Colon (tissue), 2 donors: ENCODE measurements at regions not wholly inside any gene's neighbourhood (a gene's known extent, or its start where the extent isn't known, plus 50 kb on each side); places are given as distances from the start of the nearest gene placed in this dataset.
"Not testable (repeated sequence)": the region's sequence is repeated elsewhere in the genome, so short reads cannot be mapped to it uniquely, and the experiment has no call there.

ENCODE experiments used
- FAIRE-seq: peaks from 2 replicates; lab custom pipeline; 2012; peaks lifted over from hg19 to GRCh38; lab: Jason Lieb, UNC
- donor health status: control.
- donor health status: control.

DNA sequence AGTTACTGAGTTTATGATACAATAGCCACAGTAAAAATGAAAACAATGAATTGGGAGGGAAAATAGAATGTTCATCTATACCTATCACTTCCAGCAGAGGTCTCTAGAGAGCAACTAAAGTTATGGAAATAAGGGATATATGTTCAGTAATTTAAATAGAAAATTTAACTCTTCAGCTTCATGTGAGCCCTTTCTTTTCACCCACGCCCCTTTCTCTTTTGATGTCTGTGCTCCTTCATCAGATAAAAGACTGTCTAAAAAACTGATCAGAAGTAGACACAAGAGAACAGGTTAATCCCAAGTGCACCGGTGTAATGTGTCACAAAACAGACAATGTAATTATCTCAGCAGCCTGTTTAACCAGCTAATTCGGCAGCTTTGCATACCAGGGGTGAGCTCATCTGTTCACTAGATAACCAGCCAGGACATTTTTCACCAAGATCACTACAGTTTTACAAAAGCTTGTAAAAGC is 238.5 kb upstream of the ERBB4 start:
- peak; percentile 28 for FAIRE-seq

DNA sequence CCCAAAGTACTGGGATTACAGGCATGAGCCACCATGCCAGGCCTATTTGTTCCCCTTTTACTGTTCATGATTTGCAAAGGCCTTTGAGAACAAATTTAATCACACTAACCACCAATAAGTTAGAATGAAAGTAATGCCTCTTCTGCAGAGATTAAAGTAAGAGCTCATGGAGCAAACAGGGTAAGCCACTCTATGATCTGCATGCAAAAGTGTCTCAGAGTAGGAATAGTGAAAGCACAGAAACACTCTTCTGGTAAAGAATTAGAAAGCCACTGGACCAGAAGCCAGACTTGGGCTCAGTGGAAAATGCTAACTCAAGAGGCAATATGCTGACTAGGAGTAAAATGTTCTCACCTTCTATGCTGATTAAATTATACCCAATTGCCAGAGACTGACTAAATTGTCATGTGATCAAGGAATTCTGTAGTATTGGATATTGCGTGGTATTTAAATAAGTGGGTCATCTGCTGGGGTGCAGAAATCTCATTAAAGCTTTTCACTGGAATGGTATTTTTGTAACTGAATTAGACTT is 235.3 kb upstream of the ERBB4 start:
- FAIRE-seq: no peak

DNA sequence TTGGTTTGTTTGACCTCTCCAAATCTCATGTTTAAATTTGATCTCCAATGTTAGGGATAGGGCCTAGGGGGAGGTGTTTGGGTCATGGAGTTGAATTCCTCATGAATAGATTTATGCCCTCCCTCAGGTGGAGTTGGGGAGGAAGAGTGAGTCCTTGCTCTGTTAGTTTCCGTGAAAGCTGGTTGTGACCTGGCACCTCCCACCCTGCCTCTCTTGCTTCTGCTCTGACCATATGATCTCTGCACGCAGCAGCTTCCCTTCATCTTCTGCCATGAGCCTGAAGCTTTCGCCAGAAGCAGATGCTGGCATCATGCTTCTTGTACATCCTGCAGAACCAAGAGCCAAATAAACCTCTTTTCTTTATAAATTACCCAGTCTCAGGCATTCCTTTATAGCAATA is 231.6 kb upstream of the ERBB4 start:
- no peak for FAIRE-seq

DNA sequence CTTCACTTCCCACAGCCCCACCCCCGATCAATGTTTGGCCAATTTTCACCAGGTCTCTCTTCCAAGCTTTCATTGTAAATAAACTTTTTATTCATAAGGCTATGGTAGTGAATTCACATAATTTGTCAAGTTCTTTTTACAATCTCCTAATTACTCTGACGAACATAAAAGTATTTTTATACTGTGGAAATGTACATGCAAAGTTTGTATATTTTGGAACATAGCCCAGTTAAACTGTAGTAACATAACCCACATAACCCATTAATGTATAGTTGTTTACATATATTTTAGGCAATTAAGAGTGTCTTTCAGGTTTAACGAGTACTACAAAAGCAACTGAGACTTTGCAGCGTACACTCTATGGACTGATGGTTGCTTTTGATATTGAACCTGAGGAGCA is 228.3 kb upstream of the ERBB4 start:
- FAIRE-seq: no peak

DNA sequence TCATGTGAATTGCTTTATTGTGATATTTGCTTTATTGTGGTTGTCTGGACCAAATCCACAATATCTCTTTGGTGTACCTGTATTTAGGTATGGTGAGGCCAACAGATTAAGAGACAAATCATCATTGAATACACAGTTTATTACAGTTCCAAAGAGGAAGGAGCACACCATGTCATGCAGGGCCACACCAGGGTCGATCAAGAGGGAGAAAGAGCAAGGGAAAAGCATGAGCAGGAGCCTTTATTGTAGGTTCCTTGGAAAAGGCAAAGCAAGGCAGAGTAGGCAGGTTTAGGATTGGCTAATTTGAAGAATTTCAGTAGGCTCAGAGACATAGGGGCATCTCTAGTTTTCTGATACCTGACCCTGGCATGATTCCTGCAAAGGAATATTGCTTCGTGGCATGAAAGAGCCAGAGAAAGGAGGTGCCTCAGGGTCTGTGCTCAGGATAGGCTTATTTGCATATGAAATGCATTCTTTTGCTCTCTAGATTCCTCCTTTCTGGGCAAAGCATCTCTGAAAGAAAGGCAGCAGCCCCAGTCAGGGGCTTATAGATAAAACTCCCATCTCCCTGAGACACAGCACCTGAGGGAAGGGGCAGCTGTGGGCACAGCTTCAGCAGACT is 214.2 kb upstream of the ERBB4 start:
- FAIRE-seq: no peak

DNA sequence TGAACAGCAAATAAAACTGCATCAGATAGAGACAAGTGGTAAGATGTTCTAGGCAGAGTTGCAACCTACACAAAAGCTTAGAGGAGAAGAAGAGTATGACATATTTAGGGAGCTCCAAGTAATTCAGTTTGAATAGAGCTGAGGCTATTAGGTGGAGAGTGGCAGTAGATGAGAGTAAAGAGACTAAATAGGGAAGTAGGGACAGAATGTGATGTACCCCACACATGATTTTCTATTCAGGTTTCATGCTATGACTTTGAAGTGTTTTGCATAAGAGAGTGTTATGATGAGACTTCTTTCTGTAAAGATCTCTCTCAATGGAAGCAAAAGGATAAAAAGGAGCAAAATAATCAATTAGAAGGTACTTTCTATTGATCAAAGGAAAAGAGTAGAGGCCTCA is 206.8 kb upstream of the ERBB4 start:
- FAIRE-seq: no peak

DNA sequence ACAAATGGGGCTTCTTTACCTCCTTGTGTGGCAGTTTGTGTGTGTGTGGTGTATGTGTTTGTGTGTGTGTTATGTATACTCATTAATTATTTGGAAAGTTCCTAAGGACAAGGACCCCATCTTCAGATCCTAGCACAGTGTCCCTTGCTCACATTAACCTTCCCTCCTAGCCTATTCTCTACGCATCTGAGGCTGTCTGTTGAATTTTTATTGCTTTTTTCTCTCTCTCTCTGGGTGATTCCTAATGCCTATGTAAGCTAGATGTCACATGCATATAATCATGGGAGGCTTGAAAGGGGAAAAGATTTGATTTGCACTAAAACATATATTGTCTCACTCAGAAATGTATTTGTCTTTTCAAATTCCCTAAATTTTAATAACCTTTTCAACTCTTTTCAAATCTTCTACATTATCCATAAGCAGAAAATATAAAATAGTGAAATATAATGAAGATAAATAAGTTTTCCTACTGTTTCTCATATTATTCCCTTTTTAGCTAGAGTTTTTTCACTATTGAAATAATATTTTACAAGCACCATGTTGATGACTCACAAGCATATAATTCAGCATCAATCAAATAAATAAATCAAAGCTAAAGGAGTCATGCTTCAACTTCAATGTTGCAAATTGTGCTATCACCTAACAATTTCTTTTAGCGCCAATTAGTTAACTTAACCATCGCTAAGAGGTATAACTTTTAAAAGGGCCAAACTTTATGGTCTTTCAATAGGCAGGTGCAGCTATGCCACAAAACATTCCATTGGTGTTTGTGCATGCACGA is 199.0 kb upstream of the ERBB4 start:
- FAIRE-seq: no peak

DNA sequence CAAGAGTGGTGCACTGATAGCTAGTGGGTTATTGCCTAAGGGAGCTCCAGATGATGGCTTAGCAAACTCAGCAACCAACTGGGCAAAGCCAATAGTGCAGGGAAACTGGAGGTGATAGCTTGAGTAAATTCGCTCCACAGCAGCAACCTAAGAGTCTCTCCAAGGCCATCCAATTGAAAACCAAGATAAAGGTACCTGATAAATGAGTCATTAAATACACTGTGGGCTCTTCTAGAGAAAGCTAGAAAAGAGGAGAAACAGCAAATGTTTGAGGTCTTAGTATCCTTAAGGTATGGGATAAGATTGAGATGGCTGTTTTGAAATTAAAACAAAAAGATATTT is 197.8 kb upstream of the ERBB4 start:
- FAIRE-seq: no peak

DNA sequence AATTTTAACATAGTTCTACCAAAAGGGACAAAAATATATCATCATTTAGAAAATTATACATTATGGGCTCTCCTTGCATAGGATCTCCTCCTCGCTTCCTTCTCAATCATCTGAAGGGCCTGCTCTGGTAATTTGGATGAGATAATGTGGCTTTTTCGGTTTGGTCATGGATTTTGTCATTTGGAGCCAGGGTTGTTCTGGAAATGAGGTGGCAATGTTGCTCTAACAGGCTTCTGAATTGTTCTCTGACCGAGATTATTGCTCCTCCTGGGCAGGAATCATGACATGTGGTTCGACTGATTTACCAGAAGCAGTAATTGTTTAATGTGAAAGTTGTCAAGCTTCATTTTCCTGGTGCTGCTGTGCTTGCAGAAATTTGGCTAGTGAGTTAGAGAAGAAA is 194.7 kb upstream of the ERBB4 start:
- FAIRE-seq: no peak

DNA sequence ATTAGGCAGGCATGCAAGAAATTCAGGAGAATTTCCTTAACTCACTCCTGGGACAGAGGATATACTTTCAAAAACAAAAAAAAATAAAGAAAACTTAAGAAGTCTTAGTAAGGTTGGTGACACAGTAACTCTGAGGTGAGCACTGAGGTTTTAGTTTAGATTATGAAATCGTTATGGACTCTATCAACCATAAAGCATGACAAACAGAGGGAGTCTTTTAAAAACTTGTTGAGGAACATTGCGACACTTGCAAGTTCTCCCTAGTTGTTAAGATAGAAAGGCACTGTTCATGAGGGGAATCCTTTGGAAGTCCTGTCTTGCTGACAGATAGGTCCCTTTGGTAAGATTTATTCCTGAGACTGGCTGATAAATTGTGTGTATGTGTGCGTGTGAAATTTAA is 194.3 kb upstream of the ERBB4 start:
- no peak for FAIRE-seq

DNA sequence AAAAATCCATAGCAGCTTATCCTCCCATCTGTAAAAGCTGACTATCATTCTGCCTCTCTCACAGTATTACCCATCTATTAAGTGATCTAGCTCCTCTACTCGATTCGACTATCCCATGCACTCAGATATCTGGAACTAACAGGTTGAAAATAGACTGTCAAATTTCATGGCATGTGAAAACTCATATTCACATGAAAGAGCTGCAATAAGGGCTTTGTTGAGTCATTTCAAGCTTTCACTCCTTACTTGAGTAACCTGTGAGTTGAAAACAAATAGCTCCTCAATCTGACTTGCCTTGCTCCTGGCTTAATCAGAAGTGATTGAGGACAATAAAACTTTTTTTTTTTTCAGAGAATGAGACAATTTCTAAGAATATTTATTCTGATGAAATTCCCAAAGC is 192.4 kb upstream of the ERBB4 start:
- no peak for FAIRE-seq

DNA sequence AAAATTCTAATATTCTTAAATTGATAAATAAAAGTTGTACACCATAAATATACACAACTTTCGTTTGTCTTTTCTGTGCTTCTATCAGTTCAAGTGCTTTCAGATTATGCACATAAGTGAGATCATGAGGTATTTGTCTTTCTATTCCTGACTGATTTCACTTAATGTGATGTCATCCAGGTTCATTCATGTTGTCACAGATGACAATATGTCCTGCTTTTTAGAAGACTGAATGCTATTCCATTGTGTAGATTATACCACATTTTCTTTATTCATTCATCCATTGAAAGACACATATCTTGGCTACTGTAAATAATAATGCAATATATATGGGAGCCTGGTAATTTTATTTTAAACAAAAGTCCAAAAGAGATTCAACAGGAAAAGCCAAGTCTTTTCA is 190.1 kb upstream of the ERBB4 start:
- no peak for FAIRE-seq

DNA sequence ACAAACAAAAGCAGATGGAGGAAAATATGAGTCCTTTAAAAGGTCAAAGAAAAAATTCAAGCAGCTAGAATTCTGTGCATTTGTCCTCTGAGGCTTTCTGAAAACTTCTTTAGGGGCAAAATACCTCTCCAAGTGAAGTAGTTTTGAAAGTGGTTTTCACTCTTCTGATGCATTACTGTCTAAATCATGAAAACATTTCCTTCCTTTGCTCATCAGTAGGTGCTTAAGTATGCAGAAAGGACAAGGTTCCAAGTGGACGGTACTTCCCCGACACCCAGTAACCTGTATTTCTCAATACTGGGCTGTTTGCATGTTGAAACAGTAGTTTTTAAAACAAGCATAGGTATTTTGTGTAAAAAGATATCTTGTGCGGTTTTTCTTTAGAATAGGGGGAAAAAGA is 189.1 kb upstream of the ERBB4 start:
- FAIRE-seq: no peak

DNA sequence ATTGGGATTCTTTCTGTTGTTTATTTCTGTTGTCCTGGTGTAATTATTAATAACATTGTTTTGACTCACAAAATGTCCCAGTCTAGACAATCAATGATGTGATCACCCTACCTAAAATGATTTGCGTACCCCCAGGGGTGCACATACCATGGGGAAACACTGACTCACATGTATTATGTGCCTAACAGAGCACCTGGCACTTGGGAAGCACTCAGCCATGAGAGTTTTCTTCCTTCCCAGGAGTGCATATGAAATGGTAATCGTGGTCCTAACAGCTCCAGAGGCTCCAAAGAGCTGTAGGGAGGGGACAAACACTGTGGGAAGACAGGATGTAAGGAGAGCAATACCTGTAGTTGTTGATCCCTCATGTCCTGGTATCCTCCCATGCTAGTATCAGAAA is 187.8 kb upstream of the ERBB4 start:
- FAIRE-seq: no peak

DNA sequence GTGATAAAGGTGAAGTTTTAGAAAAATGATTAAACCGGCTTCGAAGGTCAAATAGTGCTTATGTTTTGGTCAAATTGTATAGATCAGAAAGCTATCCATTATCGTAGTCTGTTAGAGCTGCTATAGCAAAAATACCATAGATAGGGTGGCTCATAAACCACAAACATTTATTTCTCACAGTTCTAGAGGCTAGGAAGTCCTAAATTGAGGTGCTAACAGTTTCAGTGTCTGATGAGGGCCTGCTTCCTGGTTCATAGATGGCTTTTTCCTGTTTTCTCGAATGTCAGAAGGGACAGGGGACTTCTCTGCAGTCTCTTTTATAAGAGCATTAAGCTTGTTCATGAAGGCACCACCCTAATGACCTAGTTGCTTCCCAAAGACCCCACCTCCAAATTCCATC is 186.6 kb upstream of the ERBB4 start:
- FAIRE-seq: no peak

DNA sequence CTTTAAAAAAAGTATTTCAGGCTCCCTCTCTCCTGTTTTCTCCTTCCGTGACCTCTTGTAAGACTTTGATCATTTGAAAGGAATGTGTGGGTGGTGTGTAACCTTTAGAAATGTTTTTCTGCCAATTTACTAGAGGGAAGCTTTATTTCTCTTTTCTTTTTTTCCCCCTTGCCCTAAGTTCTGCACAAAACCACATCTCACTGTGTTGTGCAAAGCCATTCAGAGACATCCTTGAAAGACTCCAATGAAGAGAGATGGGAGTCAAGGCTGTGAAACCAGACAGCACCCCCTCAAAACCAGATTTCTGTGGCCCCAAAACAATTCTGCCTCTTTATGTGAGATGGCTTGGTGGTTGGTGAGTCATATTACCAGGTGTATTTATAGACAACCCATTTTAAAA is 184.6 kb upstream of the ERBB4 start:
- no peak for FAIRE-seq

DNA sequence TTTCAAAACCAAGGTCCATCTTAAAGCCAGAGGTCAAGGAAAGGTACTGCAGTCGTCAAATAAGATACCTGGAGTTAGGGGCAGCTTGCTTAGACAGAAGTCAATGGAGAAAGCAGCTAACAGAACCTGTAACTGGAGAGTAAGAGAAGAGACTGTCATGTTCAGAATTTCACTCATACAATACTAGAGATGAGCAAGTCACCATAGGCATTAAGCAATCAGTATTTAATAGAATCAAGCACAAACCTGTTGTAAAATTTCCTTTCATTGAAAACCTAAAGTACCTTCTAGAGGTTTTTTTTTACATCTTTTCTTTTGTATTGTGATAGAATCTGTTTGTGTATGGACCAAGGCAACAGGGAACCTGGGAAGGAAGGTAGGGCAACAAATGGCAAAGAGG is 183.4 kb upstream of the ERBB4 start:
- no peak for FAIRE-seq

DNA sequence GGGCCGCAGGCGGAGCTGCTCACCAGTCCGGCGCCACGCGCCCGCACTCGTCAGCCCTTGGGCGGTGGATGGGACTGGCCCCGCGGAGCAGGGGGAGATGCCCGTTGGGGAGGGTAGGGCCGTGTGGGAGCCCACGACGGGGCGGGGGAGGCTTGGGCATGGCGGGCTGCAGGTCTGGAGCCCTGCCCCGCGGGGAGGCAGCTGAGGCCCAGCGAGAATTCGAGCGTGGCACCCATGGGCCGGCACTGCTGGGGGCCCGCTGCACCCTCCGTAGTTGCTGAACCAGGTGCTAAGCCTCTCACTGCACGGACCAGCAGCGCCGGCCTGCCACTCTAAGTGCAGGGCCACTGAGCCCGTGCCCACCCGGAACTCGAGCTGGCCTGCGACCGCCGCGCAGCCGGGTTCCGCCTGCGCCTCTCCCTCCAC is 182.4 kb upstream of the ERBB4 start:
- no peak for FAIRE-seq

DNA sequence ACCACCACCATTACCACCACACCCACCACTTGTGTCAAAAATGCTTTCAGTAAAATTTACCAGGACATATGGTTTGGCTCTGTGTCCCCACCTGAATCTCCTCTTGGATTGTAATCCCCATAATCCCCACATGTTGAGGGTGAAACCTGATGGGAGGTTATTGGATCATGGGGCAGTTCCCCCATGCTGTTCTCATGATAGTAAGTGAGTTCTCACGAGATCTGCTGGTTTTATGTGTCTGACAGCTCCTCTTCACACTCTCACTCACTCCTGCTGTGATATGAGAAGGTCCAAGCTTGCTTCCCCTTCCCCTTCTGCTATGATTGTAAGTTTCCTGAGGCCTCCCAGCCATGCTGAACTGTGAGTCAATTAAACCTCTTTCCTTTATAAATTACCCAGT is 176.8 kb upstream of the ERBB4 start:
- not testable (repeated sequence) for FAIRE-seq

DNA sequence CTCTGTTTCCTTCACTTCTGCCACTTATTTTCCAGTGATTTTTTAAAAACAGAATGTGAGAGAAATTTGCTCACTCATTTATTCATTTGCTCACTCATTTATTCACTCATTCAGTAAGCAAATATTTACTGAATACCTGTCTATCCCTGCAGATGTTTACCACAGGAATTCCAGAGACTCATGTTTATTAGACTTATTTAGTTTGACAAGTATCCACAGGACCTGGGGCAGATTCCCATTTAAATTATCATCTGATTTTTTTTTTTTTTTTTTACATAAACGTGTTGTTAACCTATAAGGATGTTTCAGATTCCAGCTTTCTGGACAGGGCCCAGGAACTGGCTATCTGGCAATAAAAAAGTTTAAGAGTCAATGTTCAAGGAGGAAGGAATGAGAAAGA is 175.1 kb upstream of the ERBB4 start:
- no peak for FAIRE-seq

DNA sequence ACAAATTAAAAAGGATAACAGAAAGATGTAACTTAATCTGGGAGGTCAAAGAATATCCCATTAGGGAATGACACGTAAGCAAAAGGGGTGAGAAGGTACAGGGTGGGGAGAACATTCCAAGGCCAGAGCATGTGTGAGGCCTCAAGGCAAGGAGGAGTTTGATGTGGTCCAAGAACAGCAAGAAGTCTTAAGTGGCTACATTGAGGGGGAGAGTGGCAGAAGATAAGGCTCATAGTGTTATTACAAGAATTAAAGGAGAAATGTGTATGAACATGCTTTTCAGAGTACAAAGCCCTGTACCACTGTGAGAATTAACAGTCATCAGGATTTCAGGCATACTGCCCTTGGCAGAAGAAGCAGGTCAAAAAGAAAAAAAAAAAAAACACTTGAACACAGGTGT is 174.4 kb upstream of the ERBB4 start:
- no peak for FAIRE-seq

DNA sequence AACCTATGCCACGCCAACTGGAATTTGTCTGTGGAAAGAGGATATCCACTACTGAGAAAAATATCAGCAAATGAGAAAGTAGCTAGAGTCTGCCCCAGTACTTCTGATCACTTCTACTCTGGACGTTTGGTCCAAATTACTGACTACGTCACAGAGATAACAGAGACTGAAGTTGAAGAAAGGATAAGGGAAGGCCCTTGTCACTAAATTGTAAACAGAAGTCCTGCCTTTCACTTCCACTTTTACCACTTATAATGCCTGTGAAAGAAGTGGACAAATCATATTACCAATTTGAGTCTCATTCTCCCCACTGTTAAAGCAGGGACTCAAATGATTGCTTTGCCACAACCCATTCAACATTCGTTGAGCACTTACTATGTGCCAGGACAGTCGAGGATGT is 173.9 kb upstream of the ERBB4 start:
- no peak for FAIRE-seq

DNA sequence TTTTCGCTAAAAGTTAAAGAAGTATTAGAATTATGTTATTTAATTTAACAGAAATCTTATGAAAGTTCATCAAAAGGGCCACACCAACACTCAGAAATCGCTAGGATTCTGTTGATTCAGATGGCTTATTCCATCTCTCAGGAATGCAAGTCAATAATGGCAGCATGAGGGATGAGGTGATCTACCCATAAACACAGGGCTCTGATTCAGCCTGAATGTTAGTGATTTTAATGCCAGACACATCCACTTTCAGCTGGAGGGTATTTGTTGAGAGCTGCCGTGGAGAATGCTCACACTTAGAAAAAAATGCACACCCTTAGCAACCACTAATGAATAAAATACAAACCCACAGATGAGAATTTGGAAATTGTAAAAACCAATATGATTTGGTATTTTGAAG is 173.3 kb upstream of the ERBB4 start:
- no peak for FAIRE-seq

DNA sequence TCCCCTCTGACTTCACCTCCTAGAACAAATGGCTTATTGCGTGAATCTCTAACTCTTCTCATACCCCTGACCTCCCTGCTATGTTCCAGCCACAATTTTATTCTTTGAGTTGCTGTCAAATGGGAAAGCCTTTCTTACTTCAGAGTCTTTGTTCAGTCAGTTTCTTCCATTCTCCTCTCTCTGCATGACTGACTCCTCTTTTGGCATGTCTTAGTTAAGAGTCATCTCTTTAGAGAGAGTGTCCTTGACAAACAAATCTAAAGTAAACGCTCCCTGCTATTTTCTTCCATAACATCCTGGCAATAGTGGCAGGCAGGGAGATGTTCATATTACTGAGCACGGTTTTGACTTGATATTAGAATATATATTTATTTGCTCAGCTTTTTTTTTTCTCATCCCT is 170.7 kb upstream of the ERBB4 start:
- no peak for FAIRE-seq
